ENCODE measurements at regions not wholly inside any gene's neighbourhood (a gene's known extent, or its start where the extent isn't known, plus 50 kb on each side); places are given as distances from the start of the nearest gene placed in this dataset.

DNA sequence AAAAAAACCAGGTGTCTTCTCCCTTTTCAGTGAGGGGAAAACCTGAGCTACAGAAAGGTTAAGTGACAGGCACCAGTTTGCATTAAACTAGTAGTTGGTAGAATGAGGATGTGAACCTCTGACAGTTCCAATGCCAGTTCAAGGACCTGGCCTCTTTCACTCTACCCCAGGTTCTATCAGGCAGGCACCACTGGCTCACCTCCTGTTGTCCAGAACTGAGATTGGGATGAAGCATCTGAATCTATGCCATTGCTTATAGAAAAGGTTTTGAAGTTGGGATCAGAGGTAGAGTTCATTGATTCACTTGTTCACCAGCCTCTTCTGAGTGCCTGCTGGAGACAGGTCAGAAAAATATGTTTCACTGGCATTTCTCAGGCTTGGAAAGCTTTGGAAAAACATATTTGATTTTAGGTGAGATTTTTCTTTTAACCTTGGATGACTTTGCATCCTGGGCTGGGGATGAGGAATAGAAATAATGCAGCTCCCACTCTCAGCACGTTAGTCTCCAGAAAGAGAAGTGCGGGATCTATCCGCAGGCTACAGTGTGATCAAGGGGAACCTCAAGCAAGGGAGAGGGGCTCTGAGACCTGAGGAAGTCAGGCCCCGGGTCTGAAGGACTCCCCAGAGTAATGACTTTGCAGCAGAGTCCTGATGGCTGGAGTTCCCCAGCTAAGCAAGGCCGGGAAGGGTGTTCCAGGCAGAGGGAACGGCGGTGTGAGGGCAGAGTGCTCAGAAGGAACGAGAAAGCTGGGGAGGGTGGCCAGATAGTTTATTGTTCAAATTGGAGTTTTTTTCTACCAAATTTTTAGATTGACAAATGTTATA, 250.3 kb downstream of the MYCN start:
- Histone ChIP-seq H3K36me3 (no peaks in the 10 kb centered on the region), H3K4me1 (no peaks in the 10 kb centered on the region), H3K27me3 (replicated peaks in 1 of 7) (no peaks in the 10 kb centered on the region), H3K4me3 (no peak overlapping the region), H3K9me3 (no peaks in the 10 kb centered on the region), H3K27ac (no peak overlapping the region)
- intact Hi-C loops (cut with DNase I; ENCODE audit: low total_unique reads), result no loop called here
- no peak for TF ChIP-seq POLR2A (IDR thresholded peaks at IDR 0.05)
- TF ChIP-seq, protein P1, sequence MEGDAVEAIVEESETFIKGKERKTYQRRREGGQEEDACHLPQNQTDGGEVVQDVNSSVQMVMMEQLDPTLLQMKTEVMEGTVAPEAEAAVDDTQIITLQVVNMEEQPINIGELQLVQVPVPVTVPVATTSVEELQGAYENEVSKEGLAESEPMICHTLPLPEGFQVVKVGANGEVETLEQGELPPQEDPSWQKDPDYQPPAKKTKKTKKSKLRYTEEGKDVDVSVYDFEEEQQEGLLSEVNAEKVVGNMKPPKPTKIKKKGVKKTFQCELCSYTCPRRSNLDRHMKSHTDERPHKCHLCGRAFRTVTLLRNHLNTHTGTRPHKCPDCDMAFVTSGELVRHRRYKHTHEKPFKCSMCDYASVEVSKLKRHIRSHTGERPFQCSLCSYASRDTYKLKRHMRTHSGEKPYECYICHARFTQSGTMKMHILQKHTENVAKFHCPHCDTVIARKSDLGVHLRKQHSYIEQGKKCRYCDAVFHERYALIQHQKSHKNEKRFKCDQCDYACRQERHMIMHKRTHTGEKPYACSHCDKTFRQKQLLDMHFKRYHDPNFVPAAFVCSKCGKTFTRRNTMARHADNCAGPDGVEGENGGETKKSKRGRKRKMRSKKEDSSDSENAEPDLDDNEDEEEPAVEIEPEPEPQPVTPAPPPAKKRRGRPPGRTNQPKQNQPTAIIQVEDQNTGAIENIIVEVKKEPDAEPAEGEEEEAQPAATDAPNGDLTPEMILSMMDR (IDR thresholded peaks at IDR 0.05 in 8 of 11, conservative IDR thresholded peaks at IDR 0.05 in 3 of 11), result no peak
- no peak for TF ChIP-seq POLR2AphosphoS5 (IDR thresholded peaks at IDR 0.05)
- no peak for DNase-seq
- 77 to 87% (median 83%) methylated on average over 8 of the region's 8 CpGs for WGBS, 5 donors

DNA sequence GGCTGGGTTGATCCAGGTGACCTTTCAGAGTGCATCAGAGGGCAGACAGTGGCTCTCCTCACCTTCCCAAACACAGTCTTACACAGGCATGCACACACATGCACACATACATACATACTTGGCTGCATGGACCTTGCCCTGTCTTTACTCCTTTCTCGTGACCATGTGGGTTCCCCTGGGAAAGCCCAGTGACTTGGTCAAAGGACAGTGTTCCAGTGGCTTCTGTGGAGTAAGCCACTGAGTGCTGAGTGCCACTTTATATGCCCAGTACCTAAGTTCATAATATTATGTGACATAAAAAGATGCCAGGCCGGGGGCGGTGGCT, 249.4 kb downstream of the MYCN start:
- Histone ChIP-seq H3K36me3 (no peaks in the 10 kb centered on the region), H3K9me3 (no peaks in the 10 kb centered on the region), H3K27ac (no peak overlapping the region), H3K4me3 (no peak overlapping the region), H3K27me3 (replicated peaks in 1 of 7) (no peaks in the 10 kb centered on the region), H3K4me1 (no peaks in the 10 kb centered on the region)
- DNase-seq, result no peak
- intact Hi-C loops (cut with DNase I; ENCODE audit: low total_unique reads), result no loop called here
- TF ChIP-seq POLR2AphosphoS5 (IDR thresholded peaks at IDR 0.05) (no peak), POLR2A (IDR thresholded peaks at IDR 0.05) (no peak)
- TF ChIP-seq, protein P1 (IDR thresholded peaks at IDR 0.05 in 8 of 11, conservative IDR thresholded peaks at IDR 0.05 in 3 of 11), result no peak
- 89 to 97% (median 92%) methylated on average over 3 of the region's 3 CpGs for WGBS, 5 donors

DNA sequence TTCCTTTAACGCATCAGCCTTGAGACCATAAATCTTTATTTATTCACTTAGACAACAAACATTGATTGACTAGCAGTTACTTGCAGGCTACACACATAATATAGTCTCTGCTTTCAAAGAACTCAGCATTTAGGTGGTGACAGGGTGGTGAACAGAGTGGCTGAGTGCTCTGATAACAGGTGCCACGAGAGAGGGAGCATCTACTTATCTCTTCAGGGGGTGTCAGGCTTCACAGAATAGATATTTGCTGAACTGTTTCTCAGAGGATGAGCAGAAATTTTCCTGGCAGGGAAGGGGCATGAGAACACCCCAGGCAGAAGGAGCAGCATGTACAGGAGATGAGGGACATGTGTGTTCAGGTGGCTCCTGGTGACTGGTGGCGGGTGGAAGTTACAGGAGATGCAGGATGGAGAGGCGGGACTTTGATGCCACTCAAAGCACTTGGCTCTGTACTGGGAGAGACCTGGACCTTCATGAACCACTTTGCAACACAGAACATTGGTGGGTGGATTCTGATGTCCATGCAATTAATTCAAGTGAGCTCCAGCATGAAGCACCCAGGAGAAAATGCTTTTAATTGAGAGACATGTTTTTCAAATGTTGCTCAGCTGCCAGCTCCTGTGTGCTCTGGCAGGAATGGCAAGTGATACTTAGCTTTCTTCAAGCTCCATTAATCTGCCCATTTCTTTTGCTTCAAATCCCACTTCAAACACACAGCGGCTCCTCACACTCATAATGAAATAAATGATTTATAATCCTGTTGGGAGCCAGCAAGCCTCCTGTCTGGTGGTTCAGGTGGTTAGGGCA, 248.9 kb downstream of the MYCN start:
- Histone ChIP-seq H3K9me3 (no peaks in the 10 kb centered on the region), H3K36me3 (no peaks in the 10 kb centered on the region), H3K27me3 (replicated peaks in 1 of 7) (no peaks in the 10 kb centered on the region), H3K4me3 (no peak overlapping the region), H3K27ac (no peak overlapping the region), H3K4me1 (no peaks in the 10 kb centered on the region)
- WGBS, 5 donors, result 85 to 93% (median 86%) methylated on average over 5 of the region's 5 CpGs
- intact Hi-C loops (cut with DNase I; ENCODE audit: low total_unique reads), result no loop called here
- DNase-seq, result no peak
- TF ChIP-seq, protein P1 (IDR thresholded peaks at IDR 0.05 in 8 of 11, conservative IDR thresholded peaks at IDR 0.05 in 3 of 11), result no peak
- TF ChIP-seq POLR2AphosphoS5 (IDR thresholded peaks at IDR 0.05) (no peak), POLR2A (IDR thresholded peaks at IDR 0.05) (no peak)

DNA sequence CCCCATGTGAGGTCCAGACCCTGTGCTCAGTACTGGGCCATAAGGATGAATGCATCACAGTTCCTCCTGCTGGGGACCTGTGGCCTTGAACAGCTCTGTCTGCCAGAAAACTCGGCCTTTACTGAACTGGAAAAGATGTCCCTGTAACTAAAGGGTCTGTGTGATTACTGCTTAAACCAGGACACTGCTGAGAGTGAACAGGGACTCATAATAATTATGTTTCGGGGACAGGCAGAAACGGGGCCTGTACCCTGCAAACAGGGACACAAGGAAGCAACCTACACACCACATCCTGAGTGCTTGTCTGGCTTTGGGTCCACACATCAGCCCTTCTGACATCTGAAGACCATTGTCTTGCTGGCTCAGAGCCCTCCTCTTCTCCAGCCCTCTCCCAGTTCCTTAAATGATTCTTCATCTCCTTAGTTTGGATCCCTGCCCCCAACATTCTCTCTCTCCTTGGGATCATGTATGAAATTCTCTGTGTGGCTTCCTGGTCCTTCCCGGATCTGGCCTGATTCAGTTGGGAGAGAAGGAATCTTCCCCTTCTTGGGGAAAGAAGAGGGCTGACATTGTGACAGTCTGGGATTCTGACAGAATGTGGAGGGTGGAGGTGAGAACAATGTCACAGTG, 248.0 kb downstream of the MYCN start:
- Histone ChIP-seq H3K36me3 (no peaks in the 10 kb centered on the region), H3K4me3 (no peak overlapping the region), H3K4me1 (no peaks in the 10 kb centered on the region), H3K9me3 (no peaks in the 10 kb centered on the region), H3K27me3 (replicated peaks in 1 of 7) (no peaks in the 10 kb centered on the region), H3K27ac (no peak overlapping the region)
- intact Hi-C loops (cut with DNase I; ENCODE audit: low total_unique reads), result no loop called here
- 50 to 81% (median 73%) methylated on average over 4 of the region's 4 CpGs for WGBS, 5 donors
- DNase-seq, result no peak
- TF ChIP-seq POLR2AphosphoS5 (IDR thresholded peaks at IDR 0.05), result no peak
- TF ChIP-seq, protein P1 (IDR thresholded peaks at IDR 0.05 in 8 of 11, conservative IDR thresholded peaks at IDR 0.05 in 3 of 11), result no peak
- no peak for TF ChIP-seq POLR2A (IDR thresholded peaks at IDR 0.05)
